Prostate gland (tissue), 2 donors: ENCODE measurements at regions not wholly inside any gene's neighbourhood (a gene's known extent, or its start where the extent isn't known, plus 50 kb on each side); places are given as distances from the start of the nearest gene placed in this dataset.

Source experiments
- DNase-seq: peaks from one replicate; pipeline ENCODE4 v3.0.0-alpha.2; 2019; ENCODE audit warnings: low spot score
- H3K27ac ChIP-seq, 2 donors: fragments of 200-600 bp; sonication (generic); 2 replicates each; pipeline ENCODE4 v1.5.1; 2017 to 2019
- H3K27me3 ChIP-seq: fragments of 200-600 bp; sonication (generic); replicated peaks from 2 replicates; pipeline ENCODE4 v1.5.1; 2019; ENCODE audit not compliant: insufficient read depth
- H3K36me3 ChIP-seq, 2 donors: fragments of 200-600 bp; sonication (generic); 1 replicate in 1 of 2; 2 replicates in 1 of 2; pipeline versions ENCODE4 v1.5.1 to v1.8.1; 2017 to 2019
- H3K4me1 ChIP-seq: fragments of 200-600 bp; sonication (generic); replicated peaks from 2 replicates; pipeline ENCODE4 v1.5.1; 2019
- H3K4me3 ChIP-seq, 2 donors: fragments of 200-600 bp; sonication (generic); 2 replicates each; pipeline ENCODE4 v1.5.1; 2017 to 2019
- H3K9me3 ChIP-seq: fragments of 200-600 bp; sonication (generic); 2 replicates; pipeline ENCODE4 v1.5.1; 2017
- POLR2A ChIP-seq: fragments of 450-650 bp; IDR thresholded peaks from one replicate; pipeline ENCODE4 v1.6.1; 2016; ENCODE audit warnings: antibody characterized with exemption, mild to moderate bottlenecking
- POLR2AphosphoS5 ChIP-seq: sonication (generic); formaldehyde crosslinking; IDR thresholded peaks from one replicate; pipeline ENCODE4 v1.6.1; 2017; ENCODE audit warnings: antibody characterized with exemption
- WGBS: methylation state at CpG from one replicate; pipeline ENCODE4 v1.1.5; 2018; 5-methylcytosine and 5-hydroxymethylcytosine counted together
- intact Hi-C: fragments of 100-400 bp; cut with DNase I; formaldehyde crosslinking; loops from one replicate; pipeline ENCODE4 v1.14.2; 2022
- TF ChIP-seq, protein P1 (sequence below), 4 experiments: fragments of 200-600 bp in 2 of 4; fragments of 450-650 bp in 2 of 4; sonication (generic) in 2 of 4; IDR thresholded peaks; 1 replicate in 3 of 4; 2 replicates in 1 of 4; pipeline ENCODE4 v1.5.1; 2016 to 2019; ENCODE audit warnings: antibody characterized with exemption in 4 of 4, mild to moderate bottlenecking in 2 of 4, moderate library complexity in 2 of 4

- DNase-seq, result no peak
- H3K4me1 ChIP-seq, result no peaks in the 10 kb centered on the region
- 76% methylated on average over 5 of the region's 5 CpGs for WGBS
These were observed 382.3 kb downstream of the PRDM2 start for GRCh38 chr1:14082331-14082730.

DNA sequence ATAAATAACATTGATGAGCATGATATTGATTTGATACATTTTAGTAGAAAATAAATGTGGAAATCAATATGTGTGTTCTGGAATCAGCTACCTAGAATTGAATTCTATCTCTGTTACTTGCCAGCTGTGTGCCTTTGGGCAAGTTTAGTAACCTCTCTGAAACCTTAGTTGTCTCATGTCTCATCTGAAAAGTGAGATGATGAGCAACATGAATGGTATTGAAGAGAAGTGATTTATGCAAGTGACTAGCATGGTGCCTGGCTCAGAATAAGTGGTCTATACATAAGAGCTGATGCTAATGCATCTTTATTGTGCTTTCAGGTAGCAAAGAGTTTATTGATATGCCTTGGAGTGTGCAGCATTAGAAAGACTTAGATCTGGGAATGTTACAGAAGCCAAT lies 383.3 kb downstream of the PRDM2 start:
- Histone ChIP-seq H3K4me1 (no peaks in the 10 kb centered on the region), H3K36me3 (no peaks in the 10 kb centered on the region), H3K4me3 (no peak overlapping the region), H3K27me3 (no peaks in the 10 kb centered on the region), H3K27ac (no peak overlapping the region), H3K9me3 (no peaks in the 10 kb centered on the region)
- no peak for DNase-seq
- intact Hi-C loops, result no loop called here
- TF ChIP-seq, protein P1, sequence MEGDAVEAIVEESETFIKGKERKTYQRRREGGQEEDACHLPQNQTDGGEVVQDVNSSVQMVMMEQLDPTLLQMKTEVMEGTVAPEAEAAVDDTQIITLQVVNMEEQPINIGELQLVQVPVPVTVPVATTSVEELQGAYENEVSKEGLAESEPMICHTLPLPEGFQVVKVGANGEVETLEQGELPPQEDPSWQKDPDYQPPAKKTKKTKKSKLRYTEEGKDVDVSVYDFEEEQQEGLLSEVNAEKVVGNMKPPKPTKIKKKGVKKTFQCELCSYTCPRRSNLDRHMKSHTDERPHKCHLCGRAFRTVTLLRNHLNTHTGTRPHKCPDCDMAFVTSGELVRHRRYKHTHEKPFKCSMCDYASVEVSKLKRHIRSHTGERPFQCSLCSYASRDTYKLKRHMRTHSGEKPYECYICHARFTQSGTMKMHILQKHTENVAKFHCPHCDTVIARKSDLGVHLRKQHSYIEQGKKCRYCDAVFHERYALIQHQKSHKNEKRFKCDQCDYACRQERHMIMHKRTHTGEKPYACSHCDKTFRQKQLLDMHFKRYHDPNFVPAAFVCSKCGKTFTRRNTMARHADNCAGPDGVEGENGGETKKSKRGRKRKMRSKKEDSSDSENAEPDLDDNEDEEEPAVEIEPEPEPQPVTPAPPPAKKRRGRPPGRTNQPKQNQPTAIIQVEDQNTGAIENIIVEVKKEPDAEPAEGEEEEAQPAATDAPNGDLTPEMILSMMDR (IDR thresholded peaks at IDR 0.05), result no peak
- TF ChIP-seq POLR2A (no peak), POLR2AphosphoS5 (no peak)

More at GRCh38 chr1:14082331-14082730, 382.3 kb downstream of the PRDM2 start:
- H3K27me3 ChIP-seq, result no peaks in the 10 kb centered on the region
- no peaks in the 10 kb centered on the region for H3K36me3 ChIP-seq
- intact Hi-C loops, result no loop called here
- no peak overlapping the region for H3K4me3 ChIP-seq
- H3K9me3 ChIP-seq, result no peaks in the 10 kb centered on the region
- TF ChIP-seq, protein P1 (IDR thresholded peaks at IDR 0.05), result no peak
- TF ChIP-seq POLR2AphosphoS5, result no peak
- TF ChIP-seq POLR2A, result no peak
- H3K27ac ChIP-seq, result no peak overlapping the region

DNA sequence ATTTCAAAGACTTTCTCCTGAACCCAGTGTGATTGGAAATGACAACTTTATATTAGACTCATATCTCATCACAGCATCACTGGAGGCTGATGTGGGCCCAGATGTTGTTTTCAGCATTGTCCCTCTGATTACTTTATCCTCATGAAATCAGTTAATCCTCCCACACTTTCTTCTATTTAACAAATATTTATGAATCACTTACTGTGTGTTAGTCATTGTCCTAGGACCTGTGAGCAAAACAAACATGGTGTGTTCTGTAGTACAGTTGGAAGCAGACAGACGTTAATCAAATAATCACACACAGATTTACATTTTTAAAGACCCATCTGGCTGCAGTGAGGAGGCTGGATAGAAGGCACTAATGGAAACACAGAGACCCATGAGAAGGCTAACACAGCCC lies 383.7 kb downstream of the PRDM2 start:
- WGBS, result 16% methylated on average over 1 of the region's 1 CpG
- no peak overlapping the region for H3K27ac ChIP-seq

GRCh38 chr1:14090062-14090461 lies 390.1 kb downstream of the PRDM2 start:
- Histone ChIP-seq H3K9me3 (no peaks in the 10 kb centered on the region), H3K36me3 (no peaks in the 10 kb centered on the region), H3K4me3 (no peak overlapping the region), H3K27ac (no peak overlapping the region), H3K27me3 (no peaks in the 10 kb centered on the region), H3K4me1 (no peaks in the 10 kb centered on the region)
- TF ChIP-seq POLR2AphosphoS5, result no peak
- intact Hi-C loops, result no loop called here
- DNase-seq, result no peak
- WGBS, result 89% methylated on average over 1 of the region's 1 CpG

More for the DNA sequence above, 383.7 kb downstream of the PRDM2 start:
- Histone ChIP-seq H3K4me3 (no peak overlapping the region), H3K27me3 (no peaks in the 10 kb centered on the region), H3K36me3 (no peaks in the 10 kb centered on the region), H3K9me3 (no peaks in the 10 kb centered on the region), H3K4me1 (no peaks in the 10 kb centered on the region)
- no peak for DNase-seq
- TF ChIP-seq, protein P1 (IDR thresholded peaks at IDR 0.05), result no peak
- TF ChIP-seq POLR2AphosphoS5 (no peak), POLR2A (no peak)
- intact Hi-C loops, result no loop called here

DNA sequence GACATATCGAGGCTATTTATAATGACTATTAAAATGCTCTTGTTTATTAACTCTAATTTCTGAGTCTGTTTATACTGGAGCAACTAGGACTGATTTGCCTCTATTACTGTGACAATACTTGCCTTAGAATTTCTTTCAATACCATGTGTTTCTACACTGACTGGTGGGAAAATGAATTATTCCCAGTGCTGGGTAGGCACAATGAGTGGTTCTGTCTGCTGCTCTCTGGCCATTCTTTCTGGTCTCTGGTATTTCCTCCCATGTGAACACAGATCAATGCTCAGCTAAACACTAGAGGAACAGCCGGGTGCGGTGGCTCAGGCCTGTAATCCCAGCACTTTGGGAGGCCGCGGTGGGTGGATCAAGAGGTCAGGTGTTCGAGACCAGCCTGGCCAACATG lies 390.5 kb downstream of the PRDM2 start:
- H3K9me3 ChIP-seq, result no peaks in the 10 kb centered on the region
- no peaks in the 10 kb centered on the region for H3K4me1 ChIP-seq
- H3K4me3 ChIP-seq, result no peak overlapping the region
- H3K27me3 ChIP-seq, result no peaks in the 10 kb centered on the region
- H3K36me3 ChIP-seq, result no peaks in the 10 kb centered on the region
- intact Hi-C loops, result no loop called here
- no peak for DNase-seq
- WGBS, result 93% methylated on average over 6 of the region's 6 CpGs
- H3K27ac ChIP-seq, result no peak overlapping the region
- TF ChIP-seq, protein P1 (IDR thresholded peaks at IDR 0.05), result no peak
- TF ChIP-seq POLR2AphosphoS5, result no peak
- no peak for TF ChIP-seq POLR2A
